Left ventricle myocardium inferior (tissue), 1 donor: ENCODE measurements at regions not wholly inside any gene's neighbourhood (a gene's known extent, or its start where the extent isn't known, plus 50 kb on each side); places are given as distances from the start of the nearest gene placed in this dataset.
A peak's percentile ranks its signal among the peaks of the same experiment; 100 is the strongest.

Experiments
- DNase-seq: peaks from one replicate; pipeline ENCODE4 v3.0.0-alpha.2; 2020
- H3K27ac ChIP-seq: fragments of 200-600 bp; replicated peaks from 2 replicates; pipeline ENCODE4 v1.8.0; 2021
- H3K27me3 ChIP-seq: fragments of 200-600 bp; 2 replicates; pipeline ENCODE4 v1.8.0; 2021; ENCODE audit warnings: low read depth
- H3K36me3 ChIP-seq: fragments of 200-600 bp; 2 replicates; pipeline ENCODE4 v1.8.0; 2021
- H3K4me1 ChIP-seq: fragments of 200-600 bp; 2 replicates; pipeline ENCODE4 v1.8.0; 2021
- H3K4me3 ChIP-seq: fragments of 200-600 bp; 2 replicates; pipeline ENCODE4 v1.8.0; 2021; ENCODE audit warnings: mild to moderate bottlenecking, moderate library complexity
- H3K9me3 ChIP-seq: fragments of 200-600 bp; replicated peaks from 2 replicates; pipeline ENCODE4 v1.8.0; 2021
- intact Hi-C: fragments of 100-400 bp; cut with micrococcal nuclease; formaldehyde crosslinking; loops from one replicate; pipeline ENCODE4 v1.11.0; 2022
- TF ChIP-seq, protein P1 (sequence below): fragments of 200-600 bp; IDR thresholded peaks from 2 replicates; pipeline ENCODE4 v1.8.0; 2021; ENCODE audit warnings: antibody characterized with exemption, mild to moderate bottlenecking, borderline replicate concordance
- donor health status: DM: no; HTN: yes; CAD: no; lungs with severe emphysema.

DNA sequence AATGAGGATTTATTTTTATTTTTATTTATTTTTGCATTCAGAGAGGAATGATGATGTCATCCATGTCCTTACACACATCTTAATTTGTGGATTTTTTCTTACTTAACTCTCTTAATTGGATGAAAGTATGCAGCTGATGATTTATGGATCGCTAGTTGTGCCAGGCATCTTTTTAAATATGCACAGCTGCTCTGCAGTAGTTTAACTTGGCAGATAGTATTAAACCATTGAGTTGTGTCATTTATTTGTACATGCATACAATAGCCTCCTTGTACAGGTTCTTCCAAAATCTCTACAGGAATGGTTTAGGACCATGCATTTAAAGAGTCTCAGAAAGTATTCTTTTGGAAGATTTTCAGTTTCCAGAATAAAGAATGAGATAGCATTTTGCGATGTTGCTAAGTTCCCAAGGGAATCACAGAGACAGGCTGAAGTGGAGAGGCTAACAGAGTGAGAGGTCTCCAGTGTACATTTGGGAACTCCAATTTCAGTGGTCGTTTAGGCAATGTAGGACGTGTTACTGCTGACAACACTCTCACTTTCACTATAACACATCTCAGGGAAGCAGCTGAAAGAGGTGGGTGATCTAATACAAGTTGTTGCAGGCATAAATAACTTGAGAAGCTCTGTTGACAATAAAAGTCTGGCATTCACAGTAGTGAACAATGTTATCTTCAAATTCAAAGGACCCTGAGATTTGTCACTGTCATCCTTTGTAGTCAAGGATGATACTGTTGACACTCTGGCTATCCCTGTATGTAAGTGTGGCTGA lies 49.9 kb upstream of the SCRG1 start:
- no peak for DNase-seq
- Histone ChIP-seq H3K4me3 (peak overlapping the region; percentile 9), H3K36me3 (peaks cover 4% of the 10 kb centered on the region), H3K27ac (peak overlapping the region; percentile 75), H3K9me3 (no peaks in the 10 kb centered on the region), H3K4me1 (peaks cover 28% of the 10 kb centered on the region), H3K27me3 (no peaks in the 10 kb centered on the region)
- intact Hi-C loops = no loop called here
- TF ChIP-seq, protein P1, sequence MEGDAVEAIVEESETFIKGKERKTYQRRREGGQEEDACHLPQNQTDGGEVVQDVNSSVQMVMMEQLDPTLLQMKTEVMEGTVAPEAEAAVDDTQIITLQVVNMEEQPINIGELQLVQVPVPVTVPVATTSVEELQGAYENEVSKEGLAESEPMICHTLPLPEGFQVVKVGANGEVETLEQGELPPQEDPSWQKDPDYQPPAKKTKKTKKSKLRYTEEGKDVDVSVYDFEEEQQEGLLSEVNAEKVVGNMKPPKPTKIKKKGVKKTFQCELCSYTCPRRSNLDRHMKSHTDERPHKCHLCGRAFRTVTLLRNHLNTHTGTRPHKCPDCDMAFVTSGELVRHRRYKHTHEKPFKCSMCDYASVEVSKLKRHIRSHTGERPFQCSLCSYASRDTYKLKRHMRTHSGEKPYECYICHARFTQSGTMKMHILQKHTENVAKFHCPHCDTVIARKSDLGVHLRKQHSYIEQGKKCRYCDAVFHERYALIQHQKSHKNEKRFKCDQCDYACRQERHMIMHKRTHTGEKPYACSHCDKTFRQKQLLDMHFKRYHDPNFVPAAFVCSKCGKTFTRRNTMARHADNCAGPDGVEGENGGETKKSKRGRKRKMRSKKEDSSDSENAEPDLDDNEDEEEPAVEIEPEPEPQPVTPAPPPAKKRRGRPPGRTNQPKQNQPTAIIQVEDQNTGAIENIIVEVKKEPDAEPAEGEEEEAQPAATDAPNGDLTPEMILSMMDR = no peak
